Cardiac fibroblast (primary cell): ENCODE measurements at regions not wholly inside any gene's neighbourhood (a gene's known extent, or its start where the extent isn't known, plus 50 kb on each side); places are given as distances from the start of the nearest gene placed in this dataset.

ENCODE experiments used
- DNase-seq, 2 donors: peaks; one replicate each; pipeline versions ENCODE4 v3.0.0 to v3.0.0-alpha.2; 2010; ENCODE audit warnings: low read depth in 2 of 2
- H3K4me3 ChIP-seq, 2 donors: replicated peaks in 1 of 2; 1 replicate in 1 of 2; 2 replicates in 1 of 2; pipeline ENCODE4 v1.5.1; 2011; ENCODE audit warnings: low read depth in 2 of 2, low read length in 2 of 2, mild to moderate bottlenecking in 2 of 2, moderate library complexity in 1 of 2
- TF ChIP-seq, protein P1 (sequence below): IDR thresholded peaks from one replicate; pipeline ENCODE4 v1.5.1; 2011; ENCODE audit warnings: low read depth, mild to moderate bottlenecking, low read length, inconsistent platforms

DNA sequence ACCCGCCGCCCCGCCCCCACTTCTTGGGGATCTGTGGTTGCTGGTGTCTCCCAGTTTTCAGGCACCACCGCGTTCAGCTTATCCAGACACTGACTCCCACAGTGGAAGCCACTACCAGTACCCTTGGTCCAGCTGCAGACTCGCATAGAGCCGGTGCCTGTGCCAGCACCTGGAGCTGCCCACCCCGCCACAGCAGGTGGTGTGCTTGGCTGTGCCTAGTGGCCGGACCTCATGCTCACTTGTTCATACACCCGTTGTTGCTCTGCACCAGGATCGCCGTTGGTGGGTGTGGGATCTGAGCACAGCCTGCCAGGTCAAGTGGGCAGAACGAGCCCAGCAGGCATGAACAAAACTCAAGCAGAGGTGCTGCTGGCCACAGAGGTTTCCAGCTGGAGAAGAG, 673.2 kb downstream of the RERGL start:
- DNase-seq = no peak
- no peak overlapping the region for H3K4me3 ChIP-seq
- TF ChIP-seq, protein P1, sequence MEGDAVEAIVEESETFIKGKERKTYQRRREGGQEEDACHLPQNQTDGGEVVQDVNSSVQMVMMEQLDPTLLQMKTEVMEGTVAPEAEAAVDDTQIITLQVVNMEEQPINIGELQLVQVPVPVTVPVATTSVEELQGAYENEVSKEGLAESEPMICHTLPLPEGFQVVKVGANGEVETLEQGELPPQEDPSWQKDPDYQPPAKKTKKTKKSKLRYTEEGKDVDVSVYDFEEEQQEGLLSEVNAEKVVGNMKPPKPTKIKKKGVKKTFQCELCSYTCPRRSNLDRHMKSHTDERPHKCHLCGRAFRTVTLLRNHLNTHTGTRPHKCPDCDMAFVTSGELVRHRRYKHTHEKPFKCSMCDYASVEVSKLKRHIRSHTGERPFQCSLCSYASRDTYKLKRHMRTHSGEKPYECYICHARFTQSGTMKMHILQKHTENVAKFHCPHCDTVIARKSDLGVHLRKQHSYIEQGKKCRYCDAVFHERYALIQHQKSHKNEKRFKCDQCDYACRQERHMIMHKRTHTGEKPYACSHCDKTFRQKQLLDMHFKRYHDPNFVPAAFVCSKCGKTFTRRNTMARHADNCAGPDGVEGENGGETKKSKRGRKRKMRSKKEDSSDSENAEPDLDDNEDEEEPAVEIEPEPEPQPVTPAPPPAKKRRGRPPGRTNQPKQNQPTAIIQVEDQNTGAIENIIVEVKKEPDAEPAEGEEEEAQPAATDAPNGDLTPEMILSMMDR = no peak

DNA sequence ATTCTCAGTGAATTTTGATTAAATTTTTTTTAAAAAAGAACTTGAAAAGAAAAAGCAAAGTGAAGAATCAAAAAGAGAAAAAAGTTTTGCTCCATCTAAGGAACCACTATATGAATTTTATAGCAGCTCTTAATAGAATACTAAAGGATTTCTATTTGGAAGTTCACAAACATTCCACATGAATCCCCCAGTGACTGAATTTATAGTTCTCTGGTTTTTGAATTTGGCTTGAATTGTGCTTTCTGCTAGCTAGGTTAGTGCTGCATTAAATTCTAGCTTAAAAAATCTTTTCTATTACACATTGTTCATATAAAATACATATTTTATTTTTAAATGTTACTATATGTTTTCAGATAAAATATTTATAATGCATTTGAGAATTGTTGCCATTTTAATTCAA, 675.4 kb downstream of the RERGL start:
- H3K4me3 ChIP-seq = no peak overlapping the region
- TF ChIP-seq, protein P1 = no peak
- no peak for DNase-seq

DNA sequence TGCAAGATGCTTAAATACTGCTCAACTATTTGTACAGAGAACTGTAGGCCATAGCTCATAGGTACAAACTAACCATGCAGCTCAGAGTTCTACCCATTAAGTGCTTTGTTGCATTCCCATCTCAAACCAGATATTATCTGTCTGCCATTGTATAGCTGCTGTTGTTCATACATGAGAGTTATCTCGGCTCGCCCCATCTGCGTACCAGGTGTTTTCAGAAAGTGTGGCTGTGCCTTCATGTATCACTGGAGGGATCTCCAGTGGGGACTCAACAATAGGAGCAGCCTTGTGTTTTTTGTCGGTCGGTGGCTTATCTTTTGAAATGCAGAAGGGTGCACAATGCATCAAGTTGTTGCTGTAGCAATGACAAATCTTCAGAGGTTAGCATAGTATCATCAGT, 678.3 kb downstream of the RERGL start:
- TF ChIP-seq, protein P1 = no peak
- H3K4me3 ChIP-seq = no peak overlapping the region
- no peak for DNase-seq

DNA sequence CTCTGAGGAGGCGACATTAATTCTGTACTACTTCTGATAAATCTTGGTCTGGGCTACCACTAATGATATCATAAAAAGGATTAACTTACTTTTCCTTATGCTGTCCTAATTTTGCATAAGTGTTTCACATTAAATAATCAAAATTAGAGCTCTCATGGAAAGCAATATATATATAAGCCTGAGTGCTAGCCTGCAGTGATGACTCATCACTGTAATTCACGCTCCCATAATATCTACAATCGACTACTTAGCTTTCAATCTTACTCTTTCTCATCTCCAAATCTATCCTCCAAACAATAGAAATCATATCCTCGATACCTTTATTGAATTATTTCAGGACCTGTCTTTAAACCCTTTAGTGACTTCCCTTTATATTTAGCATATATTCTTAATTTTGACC, 701.3 kb downstream of the RERGL start:
- TF ChIP-seq, protein P1 = no peak

DNA sequence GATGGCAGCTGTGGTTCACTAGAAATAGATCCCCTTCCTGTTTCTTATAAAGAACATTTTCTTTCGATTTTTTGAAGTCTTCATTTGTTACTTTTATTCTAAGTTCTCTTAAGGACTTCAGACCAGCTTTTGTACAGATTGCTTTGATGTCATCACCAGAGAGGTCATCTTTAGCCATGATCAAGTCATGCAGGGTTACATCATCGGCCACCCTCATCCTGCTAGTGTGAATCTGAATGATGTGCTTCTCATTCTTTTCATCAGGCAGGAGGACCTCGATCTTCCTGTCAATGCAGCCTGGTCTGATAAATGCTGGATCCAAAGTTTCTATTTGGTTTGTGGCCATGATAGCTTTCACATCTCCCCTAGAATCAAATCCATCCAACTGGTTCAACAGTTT, 706.7 kb downstream of the RERGL start:
- no peak for DNase-seq
- no peak overlapping the region for H3K4me3 ChIP-seq
- TF ChIP-seq, protein P1 = no peak

More for the DNA sequence above, 701.3 kb downstream of the RERGL start:
- no peak overlapping the region for H3K4me3 ChIP-seq
- DNase-seq = no peak

DNA sequence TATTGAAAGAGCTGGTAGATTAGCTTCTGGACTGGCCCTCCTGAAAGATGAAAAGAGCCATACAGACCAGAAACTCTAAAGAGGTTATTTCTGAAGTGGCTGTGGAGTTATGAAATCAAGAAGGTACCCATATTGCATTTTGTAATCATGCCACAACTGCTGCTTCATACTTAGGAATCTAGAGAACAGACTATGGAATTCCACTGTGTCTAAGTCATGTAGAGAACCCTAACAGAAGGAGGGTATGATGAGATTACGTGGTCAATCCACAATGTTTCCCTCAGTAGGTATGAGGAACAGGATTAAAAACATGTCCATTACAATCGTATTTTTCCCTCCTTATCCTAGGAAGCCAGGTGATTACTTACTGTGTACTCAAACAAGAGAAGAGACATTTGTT, 708.8 kb downstream of the RERGL start:
- no peak overlapping the region for H3K4me3 ChIP-seq
- TF ChIP-seq, protein P1 = no peak

DNA sequence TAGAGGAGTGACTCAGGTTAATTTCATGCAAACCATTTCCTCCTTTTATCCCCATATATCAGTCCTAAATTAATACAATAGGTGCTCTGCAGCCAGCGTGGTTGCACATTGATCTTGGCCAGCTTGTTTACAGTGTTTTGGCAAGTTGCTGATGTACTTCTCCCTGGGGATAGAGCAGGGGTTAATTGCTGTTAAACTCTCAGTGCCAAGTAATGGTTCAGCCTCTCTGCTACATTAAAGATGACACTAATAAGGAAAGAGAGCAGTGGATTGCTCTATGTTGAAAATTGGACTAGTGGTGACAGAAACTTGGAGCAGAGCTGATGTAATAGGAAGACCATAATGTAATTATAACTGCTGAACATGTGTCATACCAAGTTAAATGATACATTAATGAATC, 717.5 kb downstream of the RERGL start:
- TF ChIP-seq, protein P1 = no peak
- no peak for DNase-seq
- H3K4me3 ChIP-seq = no peak overlapping the region

More for the DNA sequence above, 708.8 kb downstream of the RERGL start:
- DNase-seq = no peak
